GM12891 (cell line): ENCODE measurements at regions not wholly inside any gene's neighbourhood (a gene's known extent, or its start where the extent isn't known, plus 50 kb on each side); places are given as distances from the start of the nearest gene placed in this dataset.

ENCODE experiments used
- PAX5 ChIP-seq: IDR thresholded peaks from 2 replicates; pipeline ENCODE4 v1.6.1; 2011; ENCODE audit warnings: low read length, moderate library complexity, mild to moderate bottlenecking; ENCODE audit not compliant: insufficient read depth, severe bottlenecking
- POLR2A ChIP-seq: IDR thresholded peaks from 2 replicates; pipeline ENCODE4 v1.6.1; 2011; ENCODE audit warnings: low read depth, low read length, control low read depth
- POLR2AphosphoS5 ChIP-seq: IDR thresholded peaks from 2 replicates; pipeline ENCODE4 v1.6.1; 2011; ENCODE audit warnings: low read depth, low read length, control low read depth
- POU2F2 ChIP-seq: IDR thresholded peaks from 2 replicates; pipeline ENCODE4 v1.6.1; 2011; ENCODE audit warnings: low read depth, mild to moderate bottlenecking, control low read depth, low read length, moderate library complexity
- SPI1 ChIP-seq: IDR thresholded peaks from 2 replicates; pipeline ENCODE4 v1.6.1; 2011; ENCODE audit warnings: low read depth, low read length, control low read depth
- TAF1 ChIP-seq: IDR thresholded peaks from 2 replicates; pipeline ENCODE4 v1.6.1; 2011; ENCODE audit warnings: low read depth, low read length, control low read depth

- no peak for TF ChIP-seq POU2F2
- no peak for TF ChIP-seq POLR2A
- TF ChIP-seq POLR2AphosphoS5: no peak
- TF ChIP-seq SPI1: no peak
- no peak for TF ChIP-seq TAF1
- no peak for TF ChIP-seq PAX5
Observed at GRCh38 chr6:99814230-99814928, 179.6 kb downstream of the MCHR2 start.
